Peyer's patch (tissue), 4 donors: ENCODE measurements at regions not wholly inside any gene's neighbourhood (a gene's known extent, or its start where the extent isn't known, plus 50 kb on each side); places are given as distances from the start of the nearest gene placed in this dataset.

Experiments
- POLR2A ChIP-seq, 2 donors: fragments of 450-650 bp; IDR thresholded peaks; one replicate each; pipeline ENCODE4 v1.5.1; 2017; ENCODE audit warnings: antibody characterized with exemption in 2 of 2, mild to moderate bottlenecking in 2 of 2, moderate library complexity in 2 of 2
- TF ChIP-seq, protein P1 (sequence below), 6 experiments: fragments of 450-650 bp in 4 of 6; fragments of 200-600 bp in 2 of 6; sonication (generic) in 1 of 6; IDR thresholded peaks; one replicate each; pipeline ENCODE4 v1.5.1; 2017 to 2019; ENCODE audit warnings: antibody characterized with exemption in 6 of 6, mild to moderate bottlenecking in 3 of 6, moderate library complexity in 1 of 6

DNA sequence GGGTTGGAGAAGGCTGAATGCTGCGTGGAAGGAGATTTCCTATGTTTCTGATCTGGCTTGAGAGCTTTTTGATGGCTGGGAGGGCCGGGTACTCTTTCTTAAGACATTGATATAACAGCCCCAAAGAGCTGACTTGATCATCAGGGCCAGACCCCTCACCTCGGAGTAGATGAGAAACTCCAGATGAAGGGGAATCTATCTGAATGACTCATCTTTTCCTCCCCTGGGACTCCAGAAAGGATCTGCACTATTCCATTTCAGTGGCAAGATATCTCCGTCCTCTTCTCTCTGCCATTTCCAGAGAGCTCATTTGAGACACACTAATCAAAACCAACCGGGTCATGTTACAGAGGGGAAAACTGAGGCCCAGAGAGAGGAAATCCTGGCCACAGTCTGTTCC, 92.9 kb upstream of the MSX1 start:
- TF ChIP-seq POLR2A (IDR thresholded peaks at IDR 0.05) = no peak
- TF ChIP-seq, protein P1, sequence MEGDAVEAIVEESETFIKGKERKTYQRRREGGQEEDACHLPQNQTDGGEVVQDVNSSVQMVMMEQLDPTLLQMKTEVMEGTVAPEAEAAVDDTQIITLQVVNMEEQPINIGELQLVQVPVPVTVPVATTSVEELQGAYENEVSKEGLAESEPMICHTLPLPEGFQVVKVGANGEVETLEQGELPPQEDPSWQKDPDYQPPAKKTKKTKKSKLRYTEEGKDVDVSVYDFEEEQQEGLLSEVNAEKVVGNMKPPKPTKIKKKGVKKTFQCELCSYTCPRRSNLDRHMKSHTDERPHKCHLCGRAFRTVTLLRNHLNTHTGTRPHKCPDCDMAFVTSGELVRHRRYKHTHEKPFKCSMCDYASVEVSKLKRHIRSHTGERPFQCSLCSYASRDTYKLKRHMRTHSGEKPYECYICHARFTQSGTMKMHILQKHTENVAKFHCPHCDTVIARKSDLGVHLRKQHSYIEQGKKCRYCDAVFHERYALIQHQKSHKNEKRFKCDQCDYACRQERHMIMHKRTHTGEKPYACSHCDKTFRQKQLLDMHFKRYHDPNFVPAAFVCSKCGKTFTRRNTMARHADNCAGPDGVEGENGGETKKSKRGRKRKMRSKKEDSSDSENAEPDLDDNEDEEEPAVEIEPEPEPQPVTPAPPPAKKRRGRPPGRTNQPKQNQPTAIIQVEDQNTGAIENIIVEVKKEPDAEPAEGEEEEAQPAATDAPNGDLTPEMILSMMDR (IDR thresholded peaks at IDR 0.05) = no peak
